Ishikawa (cell line): ENCODE measurements at regions not wholly inside any gene's neighbourhood (a gene's known extent, or its start where the extent isn't known, plus 50 kb on each side); places are given as distances from the start of the nearest gene placed in this dataset.

Source experiments
- CEBPB ChIP-seq: IDR thresholded peaks from 2 replicates; pipeline ENCODE4 v1.6.1; 2012
- CREB1 ChIP-seq: IDR thresholded peaks from 2 replicates; pipeline ENCODE4 v1.6.1; 2012; ENCODE audit warnings: low read depth
- EGR1 ChIP-seq: IDR thresholded peaks from 2 replicates; pipeline ENCODE4 v1.6.1; 2012
- EP300 ChIP-seq: IDR thresholded peaks from 2 replicates; pipeline ENCODE4 v1.6.1; 2012; ENCODE audit warnings: borderline replicate concordance
- FOXM1 ChIP-seq: IDR thresholded peaks from 2 replicates; pipeline ENCODE4 v1.6.1; 2012; ENCODE audit warnings: low read depth, borderline replicate concordance
- NFIC ChIP-seq: IDR thresholded peaks from 2 replicates; pipeline ENCODE4 v1.6.1; 2012
- RAD21 ChIP-seq: IDR thresholded peaks from 2 replicates; pipeline ENCODE4 v1.6.1; 2012; ENCODE audit warnings: low read depth
- TAF1 ChIP-seq: IDR thresholded peaks from 2 replicates; pipeline ENCODE4 v1.6.1; 2012; ENCODE audit warnings: low read depth, mild to moderate bottlenecking
- TCF12 ChIP-seq: IDR thresholded peaks from 2 replicates; pipeline ENCODE4 v1.6.1; 2012; ENCODE audit warnings: low read depth
- TEAD4 ChIP-seq: IDR thresholded peaks from 2 replicates; pipeline ENCODE4 v1.6.1; 2012
- YY1 ChIP-seq: IDR thresholded peaks from 2 replicates; pipeline ENCODE4 v1.6.1; 2012; ENCODE audit warnings: low read depth
- ZBTB7A ChIP-seq: IDR thresholded peaks from 2 replicates; pipeline ENCODE4 v1.6.1; 2012; ENCODE audit warnings: low read depth
- TF ChIP-seq, protein P1 (sequence below): IDR thresholded peaks from 2 replicates; pipeline ENCODE4 v1.6.1; 2012; ENCODE audit warnings: low read depth, mild to moderate bottlenecking
- TF ChIP-seq, protein P2 (sequence below): IDR thresholded peaks from 2 replicates; pipeline ENCODE4 v1.6.1; 2012
- TF ChIP-seq, protein P3 (sequence below): IDR thresholded peaks from 2 replicates; pipeline ENCODE4 v1.6.1; 2012

DNA sequence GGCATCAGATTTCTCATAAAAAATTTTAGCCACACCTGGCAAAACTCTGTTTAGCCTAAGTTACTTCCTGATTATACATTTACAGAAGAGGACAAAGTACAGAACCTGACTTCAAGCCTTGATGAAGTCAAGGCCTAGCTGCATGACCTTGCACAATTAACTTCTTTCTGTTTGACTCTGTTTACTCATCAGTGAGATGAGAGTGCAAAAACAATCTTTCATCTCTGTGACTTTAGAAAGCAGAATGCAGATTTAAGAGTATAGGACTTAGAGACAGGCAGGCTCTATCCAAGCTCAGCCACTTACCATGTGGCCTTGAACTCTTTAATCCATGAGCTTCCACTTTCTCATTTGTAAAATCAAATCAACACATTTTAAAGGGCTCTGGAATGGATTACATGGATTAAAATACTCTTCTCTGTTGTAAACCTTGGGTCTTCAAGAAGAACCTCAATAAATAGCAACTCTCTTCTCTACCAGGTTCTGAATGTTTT, 1178.9 kb downstream of the FLRT2 start:
- TF ChIP-seq, protein P1, sequence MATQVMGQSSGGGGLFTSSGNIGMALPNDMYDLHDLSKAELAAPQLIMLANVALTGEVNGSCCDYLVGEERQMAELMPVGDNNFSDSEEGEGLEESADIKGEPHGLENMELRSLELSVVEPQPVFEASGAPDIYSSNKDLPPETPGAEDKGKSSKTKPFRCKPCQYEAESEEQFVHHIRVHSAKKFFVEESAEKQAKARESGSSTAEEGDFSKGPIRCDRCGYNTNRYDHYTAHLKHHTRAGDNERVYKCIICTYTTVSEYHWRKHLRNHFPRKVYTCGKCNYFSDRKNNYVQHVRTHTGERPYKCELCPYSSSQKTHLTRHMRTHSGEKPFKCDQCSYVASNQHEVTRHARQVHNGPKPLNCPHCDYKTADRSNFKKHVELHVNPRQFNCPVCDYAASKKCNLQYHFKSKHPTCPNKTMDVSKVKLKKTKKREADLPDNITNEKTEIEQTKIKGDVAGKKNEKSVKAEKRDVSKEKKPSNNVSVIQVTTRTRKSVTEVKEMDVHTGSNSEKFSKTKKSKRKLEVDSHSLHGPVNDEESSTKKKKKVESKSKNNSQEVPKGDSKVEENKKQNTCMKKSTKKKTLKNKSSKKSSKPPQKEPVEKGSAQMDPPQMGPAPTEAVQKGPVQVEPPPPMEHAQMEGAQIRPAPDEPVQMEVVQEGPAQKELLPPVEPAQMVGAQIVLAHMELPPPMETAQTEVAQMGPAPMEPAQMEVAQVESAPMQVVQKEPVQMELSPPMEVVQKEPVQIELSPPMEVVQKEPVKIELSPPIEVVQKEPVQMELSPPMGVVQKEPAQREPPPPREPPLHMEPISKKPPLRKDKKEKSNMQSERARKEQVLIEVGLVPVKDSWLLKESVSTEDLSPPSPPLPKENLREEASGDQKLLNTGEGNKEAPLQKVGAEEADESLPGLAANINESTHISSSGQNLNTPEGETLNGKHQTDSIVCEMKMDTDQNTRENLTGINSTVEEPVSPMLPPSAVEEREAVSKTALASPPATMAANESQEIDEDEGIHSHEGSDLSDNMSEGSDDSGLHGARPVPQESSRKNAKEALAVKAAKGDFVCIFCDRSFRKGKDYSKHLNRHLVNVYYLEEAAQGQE, result no peak
- no peak for TF ChIP-seq CEBPB
- TF ChIP-seq TCF12, result no peak
- no peak for TF ChIP-seq TEAD4
- TF ChIP-seq FOXM1, result no peak
- no peak for TF ChIP-seq TAF1
- TF ChIP-seq CREB1, result no peak
- no peak for TF ChIP-seq EGR1
- TF ChIP-seq ZBTB7A, result no peak
- TF ChIP-seq RAD21, result no peak
- TF ChIP-seq, protein P2, sequence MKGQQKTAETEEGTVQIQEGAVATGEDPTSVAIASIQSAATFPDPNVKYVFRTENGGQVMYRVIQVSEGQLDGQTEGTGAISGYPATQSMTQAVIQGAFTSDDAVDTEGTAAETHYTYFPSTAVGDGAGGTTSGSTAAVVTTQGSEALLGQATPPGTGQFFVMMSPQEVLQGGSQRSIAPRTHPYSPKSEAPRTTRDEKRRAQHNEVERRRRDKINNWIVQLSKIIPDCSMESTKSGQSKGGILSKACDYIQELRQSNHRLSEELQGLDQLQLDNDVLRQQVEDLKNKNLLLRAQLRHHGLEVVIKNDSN, result no peak
- TF ChIP-seq EP300, result no peak
- no peak for TF ChIP-seq NFIC
- TF ChIP-seq, protein P3, sequence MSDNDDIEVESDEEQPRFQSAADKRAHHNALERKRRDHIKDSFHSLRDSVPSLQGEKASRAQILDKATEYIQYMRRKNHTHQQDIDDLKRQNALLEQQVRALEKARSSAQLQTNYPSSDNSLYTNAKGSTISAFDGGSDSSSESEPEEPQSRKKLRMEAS, result no peak
- no peak for TF ChIP-seq YY1

DNA sequence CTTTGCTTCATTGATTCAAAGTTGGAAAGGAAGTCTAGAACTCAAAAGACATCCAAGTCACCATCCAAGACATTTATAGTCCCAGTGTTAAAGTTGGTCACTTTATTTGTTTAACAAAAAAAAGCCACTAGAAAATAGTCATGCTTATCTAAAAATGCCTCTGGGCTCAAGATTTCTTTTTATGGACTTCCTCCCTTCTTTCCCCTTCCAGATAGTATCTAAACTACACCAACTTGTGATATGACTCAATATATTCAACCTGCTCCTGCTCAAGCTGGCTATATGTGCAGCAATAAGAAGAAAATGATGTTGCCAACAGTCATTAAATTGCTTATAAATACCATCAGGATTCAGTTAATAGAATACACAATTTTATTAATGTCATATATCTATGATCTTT, 1177.1 kb downstream of the FLRT2 start:
- TF ChIP-seq CEBPB (no peak), TAF1 (no peak), TEAD4 (no peak), TCF12 (no peak), EP300 (no peak), YY1 (no peak), EGR1 (no peak), NFIC (no peak), FOXM1 (no peak), ZBTB7A (no peak), CREB1 (no peak), RAD21 (no peak)
- TF ChIP-seq, protein P2, result no peak
- TF ChIP-seq, protein P1, result no peak
- TF ChIP-seq, protein P3, result no peak

DNA sequence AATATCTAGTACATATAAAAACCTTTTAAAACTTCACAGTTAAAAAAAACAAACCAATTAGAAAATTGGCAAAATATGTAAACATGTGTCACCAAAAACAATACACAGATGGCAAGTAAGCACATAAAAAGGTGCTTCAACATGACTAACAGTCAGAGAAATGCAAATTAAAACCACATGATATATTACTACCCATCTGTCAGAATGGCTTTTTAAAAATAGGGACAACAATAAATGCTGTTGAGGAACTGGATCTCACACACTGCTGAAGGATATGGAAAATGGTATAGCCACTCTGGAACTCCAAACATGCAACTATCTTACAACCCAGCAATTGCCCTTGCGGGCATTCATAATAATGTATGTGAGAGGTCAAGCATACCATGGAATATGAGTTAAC, 1153.6 kb downstream of the FLRT2 start:
- TF ChIP-seq NFIC (no peak), CREB1 (no peak), CEBPB (no peak), TCF12 (no peak), YY1 (no peak), RAD21 (no peak), TAF1 (no peak), EGR1 (no peak), EP300 (no peak), ZBTB7A (no peak)
- TF ChIP-seq, protein P1, result no peak
- TF ChIP-seq, protein P2, result no peak
- TF ChIP-seq, protein P3, result no peak

DNA sequence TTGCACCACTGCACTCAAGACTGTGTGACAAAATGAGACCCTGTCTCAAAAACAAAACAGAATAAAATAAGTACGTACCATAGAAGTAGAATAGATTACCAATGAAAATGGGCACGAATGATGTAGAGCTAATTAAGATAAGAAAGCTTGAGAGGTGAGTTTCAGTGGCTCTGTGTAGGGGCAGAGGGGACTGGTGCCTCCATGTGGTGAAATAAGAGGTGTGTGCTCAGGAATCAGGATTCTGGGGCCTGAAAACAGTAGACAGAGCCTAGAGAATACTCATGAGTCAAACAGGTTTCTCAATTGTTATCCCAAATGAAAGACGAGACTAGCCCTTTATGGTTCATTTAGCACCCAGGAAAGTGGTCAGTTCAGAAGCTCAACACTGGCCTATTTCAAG, 1145.1 kb downstream of the FLRT2 start:
- TF ChIP-seq FOXM1 (no peak), TEAD4 (no peak), ZBTB7A (no peak), TCF12 (no peak), TAF1 (no peak), EGR1 (no peak), RAD21 (no peak), NFIC (no peak), CREB1 (no peak), CEBPB (no peak), EP300 (no peak), YY1 (no peak)
- TF ChIP-seq, protein P2, result no peak
- TF ChIP-seq, protein P3, result no peak
- TF ChIP-seq, protein P1, result no peak
